HT1080 (cell line): ENCODE measurements at regions not wholly inside any gene's neighbourhood (a gene's known extent, or its start where the extent isn't known, plus 50 kb on each side); places are given as distances from the start of the nearest gene placed in this dataset.

ENCODE experiments used
- DNase-seq: peaks from one replicate; pipeline ENCODE4 v3.0.0-alpha.2; 2015; ENCODE audit warnings: low read depth

- no peak for DNase-seq
Measured at GRCh38 chr2:234730066-234730640, 221.7 kb upstream of the SH3BP4 start.

GRCh38 chr2:234725528-234726264 is 226.1 kb upstream of the SH3BP4 start:
- DNase-seq, result no peak

GRCh38 chr2:234724850-234725249 is 227.0 kb upstream of the SH3BP4 start:
- DNase-seq, result no peak

- DNase-seq, result no peak
Measured at GRCh38 chr2:234723400-234723799, 226.5 kb upstream of the ARL4C start.

GRCh38 chr2:234722176-234722575 is 225.3 kb upstream of the ARL4C start:
- no peak for DNase-seq

GRCh38 chr2:234719116-234719716 is 222.3 kb upstream of the ARL4C start:
- DNase-seq, result no peak

GRCh38 chr2:234716271-234716670 is 219.4 kb upstream of the ARL4C start:
- DNase-seq, result no peak

- DNase-seq, result no peak
Measured at GRCh38 chr2:234715671-234716250, 218.9 kb upstream of the ARL4C start.

- no peak for DNase-seq
Measured at GRCh38 chr2:234714711-234715110, 217.8 kb upstream of the ARL4C start.

- no peak for DNase-seq
Measured at GRCh38 chr2:234712421-234712935, 215.6 kb upstream of the ARL4C start.

- DNase-seq, result no peak
Measured at GRCh38 chr2:234711308-234711707, 214.4 kb upstream of the ARL4C start.

- no peak for DNase-seq
Measured at GRCh38 chr2:234710587-234710986, 213.7 kb upstream of the ARL4C start.

GRCh38 chr2:234710066-234710465 is 213.2 kb upstream of the ARL4C start:
- DNase-seq, result no peak

GRCh38 chr2:234708717-234709116 is 211.8 kb upstream of the ARL4C start:
- DNase-seq, result no peak

GRCh38 chr2:234708091-234708683 is 211.3 kb upstream of the ARL4C start:
- no peak for DNase-seq

- DNase-seq, result no peak
Measured at GRCh38 chr2:234706086-234706485, 209.2 kb upstream of the ARL4C start.

GRCh38 chr2:234705108-234705507 is 208.2 kb upstream of the ARL4C start:
- DNase-seq, result peak; percentile 69

- DNase-seq, result no peak
Measured at GRCh38 chr2:234703258-234703657, 206.4 kb upstream of the ARL4C start.

- no peak for DNase-seq
Measured at GRCh38 chr2:234702731-234703225, 205.9 kb upstream of the ARL4C start.

GRCh38 chr2:234701841-234702240 is 205.0 kb upstream of the ARL4C start:
- no peak for DNase-seq

- DNase-seq, result no peak
Measured at GRCh38 chr2:234701421-234701820, 204.5 kb upstream of the ARL4C start.

- no peak for DNase-seq
Measured at GRCh38 chr2:234699456-234699855, 202.6 kb upstream of the ARL4C start.
